Natural killer cell (primary cell): ENCODE measurements at regions not wholly inside any gene's neighbourhood (a gene's known extent, or its start where the extent isn't known, plus 50 kb on each side); places are given as distances from the start of the nearest gene placed in this dataset.

Experiments
- ATAC-seq, 3 donors: fragments of 150-1000 bp in 2 of 3; fragments of 200-7000 bp in 1 of 3; cut with Tn5 transposase; 1 replicate in 1 of 3; 2 replicates in 2 of 3; pipeline ENCODE4 v1.10.0; 2021; ENCODE audit warnings: mild to moderate bottlenecking in 2 of 3, moderate library complexity in 2 of 3
- DNase-seq, 2 donors: peaks; one replicate each; pipeline versions ENCODE4 v3.0.0 to v3.0.0-alpha.2; 2013 to 2021; ENCODE audit warnings: mixed read lengths in 1 of 2
- H3K27ac ChIP-seq: one replicate; pipeline ENCODE4 v1.5.1; 2013; ENCODE audit warnings: mild to moderate bottlenecking, low read length
- H3K27me3 ChIP-seq: one replicate; pipeline ENCODE4 v1.6.1; 2013; ENCODE audit warnings: low read length; ENCODE audit not compliant: control insufficient read depth, insufficient read depth
- H3K36me3 ChIP-seq: one replicate; pipeline ENCODE4 v1.6.1; 2013; ENCODE audit warnings: low read length; ENCODE audit not compliant: control insufficient read depth, insufficient read depth
- H3K4me1 ChIP-seq: one replicate; pipeline ENCODE4 v1.6.1; 2013; ENCODE audit warnings: low read length; ENCODE audit not compliant: control insufficient read depth, insufficient read depth
- H3K4me3 ChIP-seq: one replicate; pipeline ENCODE4 v1.5.1; 2013; ENCODE audit warnings: low read length
- H3K9me3 ChIP-seq: one replicate; pipeline ENCODE4 v1.6.1; 2013; ENCODE audit warnings: low read length; ENCODE audit not compliant: control insufficient read depth, insufficient read depth
- H3K27ac Mint-ChIP-seq, 2 donors: one replicate each; pipeline ENCODE4 v1.8.0; 2022; ENCODE audit warnings: mild to moderate bottlenecking in 2 of 2, mixed read lengths in 2 of 2, moderate library complexity in 1 of 2
- H3K27me3 Mint-ChIP-seq, 2 donors: one replicate each; pipeline ENCODE4 v1.8.0; 2022; ENCODE audit warnings: low read depth in 2 of 2, mixed read lengths in 2 of 2
- H3K36me3 Mint-ChIP-seq: one replicate; pipeline ENCODE4 v1.8.0; 2022; ENCODE audit warnings: mixed read lengths
- H3K4me1 Mint-ChIP-seq, 2 donors: one replicate each; pipeline ENCODE4 v1.8.0; 2022; ENCODE audit warnings: mixed read lengths in 2 of 2
- H3K4me3 Mint-ChIP-seq: one replicate; pipeline ENCODE4 v1.8.0; 2022; ENCODE audit warnings: mild to moderate bottlenecking, moderate library complexity, mixed read lengths
- H3K9me3 Mint-ChIP-seq, 2 donors: one replicate each; pipeline ENCODE4 v1.8.0; 2022; ENCODE audit warnings: mixed read lengths in 2 of 2
- CTCF ChIP-seq: fragments of 200-600 bp; IDR thresholded peaks from one replicate; pipeline ENCODE4 v1.8.0; 2022; ENCODE audit warnings: antibody characterized with exemption
- WGBS: methylation state at CpG from one replicate; pipeline ENCODE4 v1.1.7; 2013; ENCODE audit warnings: missing lambda C conversion rate; ENCODE audit not compliant: insufficient coverage; 5-methylcytosine and 5-hydroxymethylcytosine counted together
- intact Hi-C: fragments of 100-400 bp; cut with micrococcal nuclease; formaldehyde crosslinking; loops from one replicate; pipeline ENCODE4 v1.14.2; 2022

DNA sequence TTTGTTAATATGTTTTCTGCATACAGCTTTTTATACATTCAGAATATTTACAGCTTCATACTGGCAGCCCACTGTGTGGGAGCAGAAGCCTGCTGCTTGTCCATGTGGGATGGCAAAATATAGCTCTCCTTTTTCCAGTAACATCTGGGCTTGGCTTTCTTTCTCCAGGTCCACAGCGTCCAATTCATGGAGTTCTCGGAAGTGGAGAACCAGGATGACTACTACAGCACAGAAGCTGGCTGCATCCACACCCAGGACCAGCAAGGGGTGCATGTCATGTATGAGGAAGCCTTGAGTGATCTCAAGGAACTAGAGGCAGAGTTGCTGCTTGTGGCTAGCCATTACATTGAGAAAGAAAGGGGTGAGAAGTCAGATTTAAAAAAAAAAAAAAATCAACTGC is 143.1 kb downstream of the CD164 start:
- Histone ChIP-seq H3K27me3 (no peaks in the 10 kb centered on the region), H3K27ac (no peak overlapping the region), H3K4me3 (no peak overlapping the region), H3K4me1 (peaks cover 30% of the 10 kb centered on the region), H3K36me3 (no peaks in the 10 kb centered on the region), H3K9me3 (no peaks in the 10 kb centered on the region)
- Mint-ChIP-seq H3K4me3 (peak overlapping the region; percentile 2), H3K27me3 (no peaks in the 10 kb centered on the region), H3K9me3 (peaks cover 0 to 8% of the 10 kb centered on the region in 2 donors), H3K4me1 (peaks cover 36 to 38% of the 10 kb centered on the region in 2 donors), H3K36me3 (peaks cover 8% of the 10 kb centered on the region), H3K27ac (peak overlapping the region; percentile 21 to 47)
- WGBS = 87% methylated on average over 2 of the region's 2 CpGs
- DNase-seq (no peak), ATAC-seq (no peak)
- intact Hi-C loops = loop anchor here (5.0 kb wide), 2 partner anchors 142 to 143 kb away; partner anchors contain the start of genes CD164 and CEP57L1
- TF ChIP-seq CTCF = no peak

GRCh38 chr6:109238396-109238795 is 143.1 kb downstream of the CEP57L1 start:
- no peaks in the 10 kb centered on the region for H3K9me3 ChIP-seq

GRCh38 chr6:109237986-109238329 is 142.7 kb downstream of the CEP57L1 start:
- no peaks in the 10 kb centered on the region for H3K27me3 ChIP-seq
- 90% methylated on average over 11 of the region's 11 CpGs for WGBS
- no peak overlapping the region for H3K4me3 ChIP-seq
- peaks cover 8% of the 10 kb centered on the region for H3K36me3 Mint-ChIP-seq
- peaks cover 30% of the 10 kb centered on the region for H3K4me1 ChIP-seq
- peaks cover 0 to 8% of the 10 kb centered on the region in 2 donors for H3K9me3 Mint-ChIP-seq
- H3K27ac Mint-ChIP-seq = peak overlapping the region; percentile 81 to 88
- ATAC-seq (no peak), DNase-seq (no peak)
- no peaks in the 10 kb centered on the region for H3K27me3 Mint-ChIP-seq
- H3K4me1 Mint-ChIP-seq = peaks cover 36 to 38% of the 10 kb centered on the region in 2 donors
- H3K9me3 ChIP-seq = no peaks in the 10 kb centered on the region
- no peaks in the 10 kb centered on the region for H3K36me3 ChIP-seq
- H3K27ac ChIP-seq = peak overlapping the region; percentile 76
- peak overlapping the region; percentile 72 for H3K4me3 Mint-ChIP-seq
- intact Hi-C loops = loop anchor here (2.0 to 5.0 kb wide), 3 partner anchors 15 to 144 kb away; partner anchors contain the start of genes CD164 and CEP57L1
- TF ChIP-seq CTCF = no peak

More at GRCh38 chr6:109238396-109238795, 143.1 kb downstream of the CEP57L1 start:
- intact Hi-C loops = loop anchor here (5.0 kb wide), 2 partner anchors 141 to 144 kb away; partner anchors contain the start of genes CD164 and CEP57L1
- Histone ChIP-seq H3K27me3 (no peaks in the 10 kb centered on the region), H3K4me1 (peaks cover 30% of the 10 kb centered on the region), H3K36me3 (no peaks in the 10 kb centered on the region), H3K27ac (no peak overlapping the region), H3K4me3 (no peak overlapping the region)
- WGBS = 92% methylated on average over 3 of the region's 3 CpGs
- TF ChIP-seq CTCF = no peak
- H3K9me3 Mint-ChIP-seq = peaks cover 0 to 8% of the 10 kb centered on the region in 2 donors
- peak overlapping the region; percentile 72 for H3K4me3 Mint-ChIP-seq
- peaks cover 8% of the 10 kb centered on the region for H3K36me3 Mint-ChIP-seq
- ATAC-seq (no peak), DNase-seq (no peak)
- peak overlapping the region; percentile 81 to 88 for H3K27ac Mint-ChIP-seq
- H3K4me1 Mint-ChIP-seq = peaks cover 36 to 38% of the 10 kb centered on the region in 2 donors
- H3K27me3 Mint-ChIP-seq = no peaks in the 10 kb centered on the region
